Esophagus muscularis mucosa (tissue), 4 donors: ENCODE measurements at regions not wholly inside any gene's neighbourhood (a gene's known extent, or its start where the extent isn't known, plus 50 kb on each side); places are given as distances from the start of the nearest gene placed in this dataset.
A peak's percentile ranks its signal among the peaks of the same experiment; 100 is the strongest.

Source experiments
- DNase-seq: peaks from one replicate; pipeline ENCODE4 v3.0.0-alpha.2; 2017; ENCODE audit errors: extremely low spot score
- H3K27ac ChIP-seq, 4 donors: fragments of 200-600 bp; sonication (generic); replicated peaks in 1 of 4; 1 replicate in 3 of 4; 2 replicates in 1 of 4; pipeline ENCODE4 v1.5.1; 2016 to 2019; ENCODE audit warnings: mild to moderate bottlenecking in 1 of 4
- H3K27me3 ChIP-seq, 4 donors: fragments of 200-600 bp; sonication (generic); one replicate each; pipeline versions ENCODE4 v1.5.1 to v1.6.0; 2016 to 2019
- H3K36me3 ChIP-seq, 4 donors: fragments of 200-600 bp; sonication (generic); one replicate each; pipeline ENCODE4 v1.5.1; 2016 to 2019
- H3K4me1 ChIP-seq, 4 donors: fragments of 200-600 bp; sonication (generic); one replicate each; pipeline ENCODE4 v1.5.1; 2016 to 2019
- H3K4me3 ChIP-seq, 4 donors: fragments of 200-600 bp; sonication (generic); 1 replicate in 2 of 4; 2 replicates in 2 of 4; pipeline ENCODE4 v1.5.1; 2016 to 2019; ENCODE audit warnings: mild to moderate bottlenecking in 4 of 4, moderate library complexity in 1 of 4
- H3K9me3 ChIP-seq, 4 donors: fragments of 200-600 bp; sonication (generic); 1 replicate in 3 of 4; 2 replicates in 1 of 4; pipeline ENCODE4 v1.5.1; 2016 to 2019
- CTCF ChIP-seq, 3 experiments: fragments of 200-600 bp in 2 of 3; fragments of 450-650 bp in 1 of 3; sonication (generic) in 2 of 3; IDR thresholded peaks; one replicate each; pipeline ENCODE4 v1.5.1; 2017 to 2019; ENCODE audit warnings: antibody characterized with exemption in 3 of 3, mild to moderate bottlenecking in 2 of 3, moderate library complexity in 1 of 3
- EP300 ChIP-seq: sonication (generic); formaldehyde crosslinking; IDR thresholded peaks from one replicate; pipeline ENCODE4 v1.6.1; 2017; ENCODE audit warnings: antibody characterized with exemption
- POLR2A ChIP-seq: fragments of 450-650 bp; IDR thresholded peaks from one replicate; pipeline ENCODE4 v1.6.1; 2017; ENCODE audit warnings: antibody characterized with exemption, moderate library complexity, mild to moderate bottlenecking, low read depth
- POLR2AphosphoS5 ChIP-seq, 2 donors: sonication (generic); formaldehyde crosslinking; IDR thresholded peaks; one replicate each; pipeline ENCODE4 v1.6.1; 2017; ENCODE audit warnings: antibody characterized with exemption in 2 of 2
- WGBS: methylation state at CpG from one replicate; pipeline ENCODE4 v1.1.5; 2018; 5-methylcytosine and 5-hydroxymethylcytosine counted together
- intact Hi-C: fragments of 100-400 bp; cut with DNase I; formaldehyde crosslinking; loops from one replicate; pipeline ENCODE4 v1.15.1; 2023

GRCh38 chr5:102554082-102554481 lies 55.3 kb upstream of the SLCO6A1 start:
- no peak overlapping the region for H3K4me3 ChIP-seq
- no peak overlapping the region for H3K27ac ChIP-seq
- TF ChIP-seq POLR2AphosphoS5 (IDR thresholded peaks at IDR 0.05) (no peak), EP300 (no peak), POLR2A (no peak), CTCF (IDR thresholded peaks at IDR 0.05) (no peak)
- DNase-seq, result no peak
- no peaks in the 10 kb centered on the region for H3K36me3 ChIP-seq
- no peaks in the 10 kb centered on the region for H3K9me3 ChIP-seq
- H3K4me1 ChIP-seq, result no peaks in the 10 kb centered on the region
- no peaks in the 10 kb centered on the region for H3K27me3 ChIP-seq
- intact Hi-C loops, result no loop called here
- WGBS, result 41% methylated on average over 2 of the region's 2 CpGs

GRCh38 chr5:102554728-102555127 lies 55.9 kb upstream of the SLCO6A1 start:
- Histone ChIP-seq H3K27me3 (no peaks in the 10 kb centered on the region), H3K9me3 (no peaks in the 10 kb centered on the region), H3K4me3 (no peak overlapping the region), H3K4me1 (no peaks in the 10 kb centered on the region), H3K27ac (no peak overlapping the region), H3K36me3 (no peaks in the 10 kb centered on the region)
- no peak for DNase-seq
- WGBS, result 81% methylated on average over 1 of the region's 1 CpG
- TF ChIP-seq CTCF (IDR thresholded peaks at IDR 0.05), result no peak
- TF ChIP-seq EP300, result no peak
- no peak for TF ChIP-seq POLR2A
- no peak for TF ChIP-seq POLR2AphosphoS5 (IDR thresholded peaks at IDR 0.05)
- intact Hi-C loops, result no loop called here

GRCh38 chr5:102561894-102562760 lies 63.3 kb upstream of the SLCO6A1 start:
- no peak for DNase-seq
- Histone ChIP-seq H3K4me1 (no peaks in the 10 kb centered on the region), H3K27me3 (no peaks in the 10 kb centered on the region), H3K27ac (no peak overlapping the region), H3K9me3 (no peaks in the 10 kb centered on the region), H3K4me3 (no peak overlapping the region), H3K36me3 (no peaks in the 10 kb centered on the region)
- 51% methylated on average over 11 of the region's 11 CpGs for WGBS
- no peak for TF ChIP-seq POLR2AphosphoS5 (IDR thresholded peaks at IDR 0.05)
- peak in 2 of 3 experiments; percentile 22 to 25 for TF ChIP-seq CTCF (IDR thresholded peaks at IDR 0.05)
- intact Hi-C loops, result no loop called here

GRCh38 chr5:102570747-102571146 lies 71.9 kb upstream of the SLCO6A1 start:
- intact Hi-C loops, result no loop called here
- Histone ChIP-seq H3K4me3 (no peak overlapping the region), H3K9me3 (no peaks in the 10 kb centered on the region), H3K36me3 (no peaks in the 10 kb centered on the region), H3K27ac (no peak overlapping the region), H3K27me3 (no peaks in the 10 kb centered on the region), H3K4me1 (no peaks in the 10 kb centered on the region)
- WGBS, result 62% methylated on average over 4 of the region's 4 CpGs
- no peak for DNase-seq
- TF ChIP-seq EP300 (no peak), POLR2AphosphoS5 (IDR thresholded peaks at IDR 0.05) (no peak), POLR2A (no peak), CTCF (IDR thresholded peaks at IDR 0.05) (no peak)

- intact Hi-C loops, result no loop called here
- Histone ChIP-seq H3K4me1 (no peaks in the 10 kb centered on the region), H3K27ac (no peak overlapping the region), H3K9me3 (no peaks in the 10 kb centered on the region), H3K27me3 (no peaks in the 10 kb centered on the region), H3K36me3 (no peaks in the 10 kb centered on the region), H3K4me3 (no peak overlapping the region)
- TF ChIP-seq CTCF (IDR thresholded peaks at IDR 0.05), result no peak
- TF ChIP-seq EP300, result no peak
- TF ChIP-seq POLR2AphosphoS5 (IDR thresholded peaks at IDR 0.05), result no peak
- TF ChIP-seq POLR2A, result no peak
- DNase-seq, result no peak
Measured at GRCh38 chr5:102578362-102578761, 79.6 kb upstream of the SLCO6A1 start.
